B cell (primary cell): ENCODE measurements at regions not wholly inside any gene's neighbourhood (a gene's known extent, or its start where the extent isn't known, plus 50 kb on each side); places are given as distances from the start of the nearest gene placed in this dataset.

Experiments used
- ATAC-seq: fragments of 200-7000 bp; cut with Tn5 transposase; one replicate; pipeline ENCODE4 v1.10.0; 2021; ENCODE audit warnings: low read depth, mild to moderate bottlenecking, moderate number of reproducible peaks, moderate library complexity
- CTCF ChIA-PET: fragments of 350-600 bp; sonication (Branson Sonifier 250); formaldehyde crosslinking; loops from one replicate; lab custom pipeline; 2021; ENCODE audit warnings: antibody characterized with exemption, inconsistent platforms; lab: Charles Lee
- POLR2A ChIA-PET: fragments of 350-600 bp; sonication (Branson Sonifier 250); formaldehyde crosslinking; loops from one replicate; lab custom pipeline; 2021; ENCODE audit warnings: antibody characterized with exemption; lab: Charles Lee
- DNase-seq: peaks from one replicate; pipeline ENCODE4 v3.0.0; 2013
- H2AFZ ChIP-seq: 2 replicates; pipeline ENCODE4 v1.6.1; 2012; ENCODE audit warnings: mild to moderate bottlenecking, low read depth, low read length; ENCODE audit not compliant: insufficient read depth, poor library complexity, severe bottlenecking
- H3K27ac ChIP-seq, 2 donors: 1 replicate in 1 of 2; 2 replicates in 1 of 2; pipeline ENCODE4 v1.5.1; 2012 to 2013; ENCODE audit warnings: low read length in 2 of 2, mild to moderate bottlenecking in 2 of 2, moderate library complexity in 1 of 2
- H3K27me3 ChIP-seq, 4 experiments: fragments of 200-600 bp in 1 of 4; sonication (generic) in 1 of 4; replicated peaks in 1 of 4; 1 replicate in 2 of 4; 2 replicates in 2 of 4; pipeline versions ENCODE4 v1.6.1 to v1.7.0; 2013 to 2016; ENCODE audit warnings: low read length in 3 of 4, mild to moderate bottlenecking in 2 of 4, mixed read lengths in 1 of 4, moderate library complexity in 1 of 4; ENCODE audit not compliant: insufficient read depth in 4 of 4, control insufficient read depth in 3 of 4; ENCODE audit errors: control extremely low read depth in 1 of 4
- H3K36me3 ChIP-seq, 2 experiments: replicated peaks in 1 of 2; 1 replicate in 1 of 2; 2 replicates in 1 of 2; pipeline versions ENCODE4 v1.6.1 to v1.7.1; 2013; ENCODE audit warnings: low read length in 1 of 2; ENCODE audit not compliant: insufficient read depth in 2 of 2, control insufficient read depth in 1 of 2; ENCODE audit errors: control extremely low read depth in 1 of 2, extremely low read depth in 1 of 2
- H3K4me1 ChIP-seq, 2 donors: fragments of 200-600 bp in 1 of 2; sonication (generic) in 1 of 2; 1 replicate in 1 of 2; 2 replicates in 1 of 2; pipeline versions ENCODE4 v1.5.1 to v1.6.1; 2013 to 2017; ENCODE audit warnings: low read length in 2 of 2; ENCODE audit not compliant: control insufficient read depth in 2 of 2, insufficient read depth in 2 of 2
- H3K4me2 ChIP-seq: replicated peaks from 2 replicates; pipeline ENCODE3; 2012; ENCODE audit warnings: mild to moderate bottlenecking, low read depth, low read length; ENCODE audit not compliant: poor library complexity, severe bottlenecking
- H3K4me3 ChIP-seq, 5 experiments: fragments of 200-600 bp in 1 of 5; sonication (generic) in 1 of 5; 1 replicate in 3 of 5; 2 replicates in 2 of 5; pipeline versions ENCODE4 v1.5.1 to v1.7.0; 2011 to 2016; ENCODE audit warnings: low read length in 4 of 5, mild to moderate bottlenecking in 4 of 5, low read depth in 2 of 5, control low read depth in 1 of 5, moderate library complexity in 1 of 5; ENCODE audit not compliant: insufficient read depth in 1 of 5; ENCODE audit errors: control extremely low read depth in 1 of 5, extremely low read depth in 1 of 5
- H3K79me2 ChIP-seq: fragments of 200-600 bp; sonication (generic); one replicate; pipeline ENCODE4 v1.6.0; 2016; ENCODE audit warnings: low read length; ENCODE audit not compliant: control insufficient read depth, insufficient read depth
- H3K9ac ChIP-seq: fragments of 200-600 bp; sonication (generic); 2 replicates; pipeline ENCODE4 v1.6.1; 2017; ENCODE audit warnings: mild to moderate bottlenecking, low read length, moderate library complexity
- H3K9me3 ChIP-seq, 3 donors: one replicate each; pipeline versions ENCODE4 v1.6.1 to v1.7.1; 2013; ENCODE audit warnings: low read length in 2 of 3; ENCODE audit not compliant: control insufficient read depth in 2 of 3, insufficient read depth in 1 of 3; ENCODE audit errors: control extremely low read depth in 1 of 3
- H4K20me1 ChIP-seq: 2 replicates; pipeline ENCODE4 v1.6.0; 2012; ENCODE audit warnings: mild to moderate bottlenecking, low read length; ENCODE audit not compliant: insufficient read depth, control insufficient read depth, poor library complexity, severe bottlenecking
- H3K27ac Mint-ChIP-seq: one replicate; pipeline ENCODE4 v1.8.0; 2021; ENCODE audit warnings: mixed read lengths
- H3K27me3 Mint-ChIP-seq: one replicate; pipeline ENCODE4 v1.8.0; 2021; ENCODE audit warnings: mixed read lengths
- H3K4me1 Mint-ChIP-seq: one replicate; pipeline ENCODE4 v1.8.0; 2021; ENCODE audit warnings: mixed read lengths
- H3K4me3 Mint-ChIP-seq: one replicate; pipeline ENCODE4 v1.8.0; 2021; ENCODE audit warnings: mixed read lengths
- H3K9me3 Mint-ChIP-seq: one replicate; pipeline ENCODE4 v1.8.0; 2022; ENCODE audit warnings: mixed read lengths; ENCODE audit not compliant: insufficient read depth
- EZH2 ChIP-seq: IDR thresholded peaks from 2 replicates; pipeline ENCODE4 v1.6.1; 2012; ENCODE audit warnings: borderline replicate concordance, low read depth, mild to moderate bottlenecking, moderate library complexity, low read length; ENCODE audit not compliant: insufficient read depth, poor library complexity, severe bottlenecking
- WGBS: methylation state at CpG from one replicate; pipeline ENCODE4 v1.1.5; 2013; ENCODE audit warnings: missing lambda C conversion rate; ENCODE audit not compliant: insufficient coverage; 5-methylcytosine and 5-hydroxymethylcytosine counted together
- intact Hi-C: fragments of 100-400 bp; cut with micrococcal nuclease; formaldehyde crosslinking; loops from one replicate; pipeline ENCODE4 v1.10.0; 2022
- TF ChIP-seq, protein P1 (sequence below): fragments of 200-600 bp; IDR thresholded peaks from one replicate; pipeline ENCODE4 v1.8.0; 2022; ENCODE audit warnings: antibody characterized with exemption, mild to moderate bottlenecking

- Histone ChIP-seq H3K9ac (peak overlapping the region; percentile 7), H3K36me3 (no peaks in the 10 kb centered on the region), H3K27me3 (no peaks in the 10 kb centered on the region), H3K27ac (no peak overlapping the region), H4K20me1 (no peaks in the 10 kb centered on the region), H3K4me1 (peaks cover 0 to 5% of the 10 kb centered on the region in 2 donors), H3K79me2 (no peaks in the 10 kb centered on the region), H3K9me3 (peaks cover 0 to 15% (median 4%) of the 10 kb centered on the region in 3 donors), H3K4me3 (peak overlapping the region in 2 of 5 experiments; percentile 8 to 26), H3K4me2 (peak overlapping the region; percentile 71), H2AFZ (peak overlapping the region; percentile 58)
- intact Hi-C loops, result no loop called here
- no peak overlapping the region for H3K27ac Mint-ChIP-seq
- H3K9me3 Mint-ChIP-seq, result peaks cover 4% of the 10 kb centered on the region
- ChIA-PET CTCF (interaction anchor here (0.6 to 5.7 kb wide), 11 partner anchors 11 to 200 kb away, joined by 3 to 55 read pairs (median 4); partner anchors contain the start of gene GSE1), POLR2A (no interaction called here)
- ATAC-seq (peak; percentile 81), DNase-seq (peak; percentile 76)
- no peaks in the 10 kb centered on the region for H3K4me1 Mint-ChIP-seq
- TF ChIP-seq, protein P1, sequence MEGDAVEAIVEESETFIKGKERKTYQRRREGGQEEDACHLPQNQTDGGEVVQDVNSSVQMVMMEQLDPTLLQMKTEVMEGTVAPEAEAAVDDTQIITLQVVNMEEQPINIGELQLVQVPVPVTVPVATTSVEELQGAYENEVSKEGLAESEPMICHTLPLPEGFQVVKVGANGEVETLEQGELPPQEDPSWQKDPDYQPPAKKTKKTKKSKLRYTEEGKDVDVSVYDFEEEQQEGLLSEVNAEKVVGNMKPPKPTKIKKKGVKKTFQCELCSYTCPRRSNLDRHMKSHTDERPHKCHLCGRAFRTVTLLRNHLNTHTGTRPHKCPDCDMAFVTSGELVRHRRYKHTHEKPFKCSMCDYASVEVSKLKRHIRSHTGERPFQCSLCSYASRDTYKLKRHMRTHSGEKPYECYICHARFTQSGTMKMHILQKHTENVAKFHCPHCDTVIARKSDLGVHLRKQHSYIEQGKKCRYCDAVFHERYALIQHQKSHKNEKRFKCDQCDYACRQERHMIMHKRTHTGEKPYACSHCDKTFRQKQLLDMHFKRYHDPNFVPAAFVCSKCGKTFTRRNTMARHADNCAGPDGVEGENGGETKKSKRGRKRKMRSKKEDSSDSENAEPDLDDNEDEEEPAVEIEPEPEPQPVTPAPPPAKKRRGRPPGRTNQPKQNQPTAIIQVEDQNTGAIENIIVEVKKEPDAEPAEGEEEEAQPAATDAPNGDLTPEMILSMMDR, result peak; percentile 77
- TF ChIP-seq EZH2, result no peak
- 19% methylated on average over 17 of the region's 24 CpGs for WGBS
- peaks cover 10% of the 10 kb centered on the region for H3K27me3 Mint-ChIP-seq
- peak overlapping the region; percentile 29 for H3K4me3 Mint-ChIP-seq
Observed at GRCh38 chr16:85416228-85417109, 196.7 kb upstream of the GSE1 start.
